ENCODE measurements at regions not wholly inside any gene's neighbourhood (a gene's known extent, or its start where the extent isn't known, plus 50 kb on each side); places are given as distances from the start of the nearest gene placed in this dataset.

GRCh38 chr1:229075217-229075616 lies 195.7 kb upstream of the RAB4A start:
- Mint-ChIP-seq H3K27ac (no peak overlapping the region), H3K4me3 (no peak overlapping the region), H3K9me3 (no peaks in the 10 kb centered on the region), H3K27me3 (no peaks in the 10 kb centered on the region), H3K4me1 (no peaks in the 10 kb centered on the region), H3K36me3 (no peaks in the 10 kb centered on the region)
- no peak for DNase-seq

GRCh38 chr1:229075716-229076115 lies 195.2 kb upstream of the RAB4A start:
- no peak overlapping the region for H3K27ac Mint-ChIP-seq
- H3K4me1 Mint-ChIP-seq, result no peaks in the 10 kb centered on the region
- no peaks in the 10 kb centered on the region for H3K27me3 Mint-ChIP-seq
- no peaks in the 10 kb centered on the region for H3K9me3 Mint-ChIP-seq
- H3K4me3 Mint-ChIP-seq, result no peak overlapping the region
- H3K36me3 Mint-ChIP-seq, result no peaks in the 10 kb centered on the region
- DNase-seq, result no peak

- DNase-seq, result no peak
- H3K27me3 Mint-ChIP-seq, result no peaks in the 10 kb centered on the region
- no peaks in the 10 kb centered on the region for H3K4me1 Mint-ChIP-seq
- no peaks in the 10 kb centered on the region for H3K9me3 Mint-ChIP-seq
- H3K4me3 Mint-ChIP-seq, result no peak overlapping the region
- H3K36me3 Mint-ChIP-seq, result no peaks in the 10 kb centered on the region
- H3K27ac Mint-ChIP-seq, result no peak overlapping the region
Observed at GRCh38 chr1:229076195-229076594, 194.7 kb upstream of the RAB4A start.

GRCh38 chr1:229079016-229079595 lies 191.8 kb upstream of the RAB4A start:
- H3K4me3 Mint-ChIP-seq, result no peak overlapping the region
- no peak for DNase-seq
- no peaks in the 10 kb centered on the region for H3K4me1 Mint-ChIP-seq
- peaks cover 13% of the 10 kb centered on the region for H3K9me3 Mint-ChIP-seq
- no peaks in the 10 kb centered on the region for H3K27me3 Mint-ChIP-seq
- H3K27ac Mint-ChIP-seq, result no peak overlapping the region
- peaks cover 2% of the 10 kb centered on the region for H3K36me3 Mint-ChIP-seq

- Mint-ChIP-seq H3K4me1 (no peaks in the 10 kb centered on the region), H3K9me3 (peaks cover 13% of the 10 kb centered on the region), H3K4me3 (no peak overlapping the region), H3K36me3 (peaks cover 2% of the 10 kb centered on the region), H3K27ac (no peak overlapping the region), H3K27me3 (no peaks in the 10 kb centered on the region)
- no peak for DNase-seq
Observed at GRCh38 chr1:229080361-229080760, 190.6 kb upstream of the RAB4A start.

GRCh38 chr1:229085291-229085690 lies 185.6 kb upstream of the RAB4A start:
- DNase-seq, result no peak
- Mint-ChIP-seq H3K4me3 (no peak overlapping the region), H3K27me3 (peaks cover 4% of the 10 kb centered on the region), H3K36me3 (peaks cover 2% of the 10 kb centered on the region), H3K4me1 (no peaks in the 10 kb centered on the region), H3K9me3 (peaks cover 13% of the 10 kb centered on the region), H3K27ac (no peak overlapping the region)

GRCh38 chr1:229086091-229086490 lies 184.8 kb upstream of the RAB4A start:
- no peak overlapping the region for H3K4me3 Mint-ChIP-seq
- H3K27me3 Mint-ChIP-seq, result peaks cover 4% of the 10 kb centered on the region
- no peak overlapping the region for H3K27ac Mint-ChIP-seq

GRCh38 chr1:229086686-229087085 lies 184.2 kb upstream of the RAB4A start:
- no peaks in the 10 kb centered on the region for H3K4me1 Mint-ChIP-seq
- peaks cover 12% of the 10 kb centered on the region for H3K9me3 Mint-ChIP-seq
- no peak overlapping the region for H3K27ac Mint-ChIP-seq
- DNase-seq, result no peak
- no peak overlapping the region for H3K4me3 Mint-ChIP-seq
- H3K27me3 Mint-ChIP-seq, result peaks cover 4% of the 10 kb centered on the region
- peaks cover under 1% of the 10 kb centered on the region for H3K36me3 Mint-ChIP-seq

More at GRCh38 chr1:229086091-229086490, 184.8 kb upstream of the RAB4A start:
- DNase-seq, result no peak
- Mint-ChIP-seq H3K36me3 (peaks cover 2% of the 10 kb centered on the region), H3K9me3 (peaks cover 13% of the 10 kb centered on the region), H3K4me1 (no peaks in the 10 kb centered on the region)

GRCh38 chr1:229087339-229087738 lies 183.6 kb upstream of the RAB4A start:
- H3K9me3 Mint-ChIP-seq, result peaks cover 10% of the 10 kb centered on the region
- H3K4me3 Mint-ChIP-seq, result no peak overlapping the region
- H3K27me3 Mint-ChIP-seq, result peaks cover 4% of the 10 kb centered on the region
- DNase-seq, result no peak
- H3K36me3 Mint-ChIP-seq, result no peaks in the 10 kb centered on the region
- H3K4me1 Mint-ChIP-seq, result no peaks in the 10 kb centered on the region
- no peak overlapping the region for H3K27ac Mint-ChIP-seq

GRCh38 chr1:229087906-229088305 lies 183.0 kb upstream of the RAB4A start:
- H3K4me1 Mint-ChIP-seq, result peaks cover 4% of the 10 kb centered on the region
- peaks cover 4% of the 10 kb centered on the region for H3K27me3 Mint-ChIP-seq
- H3K27ac Mint-ChIP-seq, result no peak overlapping the region
- H3K36me3 Mint-ChIP-seq, result no peaks in the 10 kb centered on the region
- no peak for DNase-seq
- no peak overlapping the region for H3K4me3 Mint-ChIP-seq
- peaks cover 4% of the 10 kb centered on the region for H3K9me3 Mint-ChIP-seq

- Mint-ChIP-seq H3K27me3 (peaks cover 4% of the 10 kb centered on the region), H3K4me3 (no peak overlapping the region), H3K4me1 (peaks cover 8% of the 10 kb centered on the region), H3K36me3 (no peaks in the 10 kb centered on the region), H3K9me3 (peaks cover 2% of the 10 kb centered on the region), H3K27ac (no peak overlapping the region)
- DNase-seq, result no peak
Observed at GRCh38 chr1:229088711-229089110, 182.2 kb upstream of the RAB4A start.

- Mint-ChIP-seq H3K4me3 (no peak overlapping the region), H3K36me3 (no peaks in the 10 kb centered on the region), H3K27me3 (peaks cover 4% of the 10 kb centered on the region), H3K27ac (no peak overlapping the region), H3K9me3 (no peaks in the 10 kb centered on the region), H3K4me1 (peaks cover 8% of the 10 kb centered on the region)
- no peak for DNase-seq
Observed at GRCh38 chr1:229089586-229090208, 181.2 kb upstream of the RAB4A start.

GRCh38 chr1:229091721-229092136 lies 179.2 kb upstream of the RAB4A start:
- H3K27me3 Mint-ChIP-seq, result no peaks in the 10 kb centered on the region
- H3K9me3 Mint-ChIP-seq, result no peaks in the 10 kb centered on the region
- DNase-seq, result no peak
- peaks cover 8% of the 10 kb centered on the region for H3K4me1 Mint-ChIP-seq
- H3K27ac Mint-ChIP-seq, result no peak overlapping the region
- no peak overlapping the region for H3K4me3 Mint-ChIP-seq
- no peaks in the 10 kb centered on the region for H3K36me3 Mint-ChIP-seq

GRCh38 chr1:229092377-229093237 lies 178.3 kb upstream of the RAB4A start:
- H3K27ac Mint-ChIP-seq, result no peak overlapping the region
- H3K9me3 Mint-ChIP-seq, result no peaks in the 10 kb centered on the region
- H3K27me3 Mint-ChIP-seq, result no peaks in the 10 kb centered on the region
- no peak overlapping the region for H3K4me3 Mint-ChIP-seq
- no peak for DNase-seq
- H3K36me3 Mint-ChIP-seq, result no peaks in the 10 kb centered on the region
- H3K4me1 Mint-ChIP-seq, result peaks cover 8% of the 10 kb centered on the region

- Mint-ChIP-seq H3K27me3 (no peaks in the 10 kb centered on the region), H3K4me3 (no peak overlapping the region), H3K27ac (no peak overlapping the region), H3K9me3 (no peaks in the 10 kb centered on the region), H3K36me3 (no peaks in the 10 kb centered on the region), H3K4me1 (peaks cover 8% of the 10 kb centered on the region)
- DNase-seq, result no peak
Observed at GRCh38 chr1:229093238-229093540, 177.7 kb upstream of the RAB4A start.

All from activated naive CD8-positive, alpha-beta T cell treated with anti-CD3 and anti-CD28 coated beads for 36 hours (primary cell).